Colonic mucosa (tissue), 4 donors: ENCODE measurements at regions not wholly inside any gene's neighbourhood (a gene's known extent, or its start where the extent isn't known, plus 50 kb on each side); places are given as distances from the start of the nearest gene placed in this dataset.

Experiments used
- DNase-seq: peaks from one replicate; pipeline ENCODE4 v3.0.0-alpha.2; 2020
- H3K27ac ChIP-seq: fragments of 200-600 bp; one replicate; pipeline ENCODE4 v1.8.0; 2021
- H3K27me3 ChIP-seq: fragments of 200-600 bp; one replicate; pipeline ENCODE4 v1.8.0; 2021
- H3K36me3 ChIP-seq: fragments of 200-600 bp; one replicate; pipeline ENCODE4 v1.8.0; 2021
- H3K4me1 ChIP-seq: fragments of 200-600 bp; one replicate; pipeline ENCODE4 v1.8.0; 2021; ENCODE audit warnings: mild to moderate bottlenecking
- H3K4me3 ChIP-seq: fragments of 200-600 bp; one replicate; pipeline ENCODE4 v1.8.0; 2021
- H3K9ac ChIP-seq, 2 donors: one replicate each; pipeline ENCODE4 v1.7.0; 2013; ENCODE audit warnings: control low read depth in 2 of 2, low read depth in 2 of 2, low read length in 2 of 2
- H3K9me3 ChIP-seq: fragments of 200-600 bp; one replicate; pipeline ENCODE4 v1.8.0; 2021
- CTCF ChIP-seq: fragments of 200-600 bp; IDR thresholded peaks from one replicate; pipeline ENCODE4 v1.8.0; 2022; ENCODE audit warnings: antibody characterized with exemption, mild to moderate bottlenecking
- intact Hi-C: fragments of 100-400 bp; cut with DNase I; formaldehyde crosslinking; loops from one replicate; pipeline ENCODE4 v1.14.1; 2022
- donor health status: healthy.
- donor health status: DM: no; HTN: no; CAD: no.
- donor health status: DM: no; HTN: no; CAD: no.

DNA sequence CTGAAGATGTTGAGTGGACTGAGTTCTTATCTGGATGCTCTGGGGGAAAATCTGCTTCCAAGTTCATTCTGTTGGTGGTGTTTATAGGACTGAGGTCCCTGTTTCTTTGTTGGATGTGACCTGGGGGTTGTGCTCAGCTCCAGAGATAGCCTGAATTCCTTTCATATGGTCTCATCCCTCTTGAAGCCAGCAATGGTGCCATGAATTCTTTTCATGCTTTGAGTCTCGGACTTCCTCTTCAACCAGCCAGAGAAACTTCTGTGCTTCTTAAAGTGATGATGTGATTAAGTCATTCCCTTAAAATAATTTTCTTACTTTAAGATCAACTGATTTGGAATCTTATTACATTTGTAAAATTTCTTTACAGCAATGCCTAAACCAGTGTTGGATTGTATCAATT is 233.8 kb upstream of the UGT8 start:
- H3K4me3 ChIP-seq, result no peak overlapping the region
- TF ChIP-seq CTCF, result no peak
- intact Hi-C loops, result no loop called here
- H3K27ac ChIP-seq, result no peak overlapping the region
- no peaks in the 10 kb centered on the region for H3K4me1 ChIP-seq
- H3K27me3 ChIP-seq, result no peaks in the 10 kb centered on the region
- no peaks in the 10 kb centered on the region for H3K36me3 ChIP-seq
- no peaks in the 10 kb centered on the region for H3K9me3 ChIP-seq
- H3K9ac ChIP-seq, result no peak overlapping the region
- DNase-seq, result no peak

DNA sequence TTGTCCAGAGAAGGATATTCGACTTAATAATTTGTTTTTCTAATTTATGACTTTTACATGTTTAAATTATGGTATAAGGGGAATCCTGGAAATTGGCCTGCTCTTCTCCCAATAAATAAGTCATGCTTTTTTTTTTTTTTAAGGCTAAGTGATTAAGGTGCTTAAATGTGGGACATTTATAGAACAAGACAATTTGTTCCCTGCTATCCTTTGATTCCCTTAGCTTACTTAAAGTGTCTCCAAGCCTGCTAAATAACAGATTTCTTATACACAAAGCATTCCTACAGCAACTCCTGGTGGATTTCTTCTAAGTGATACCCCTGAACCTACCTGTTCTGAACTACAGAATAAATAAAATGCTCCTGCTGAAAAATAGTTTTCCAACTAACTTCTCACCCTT is 233.0 kb upstream of the UGT8 start:
- no peaks in the 10 kb centered on the region for H3K4me1 ChIP-seq
- intact Hi-C loops, result no loop called here
- no peak for TF ChIP-seq CTCF
- no peak overlapping the region for H3K4me3 ChIP-seq
- H3K27me3 ChIP-seq, result no peaks in the 10 kb centered on the region
- H3K27ac ChIP-seq, result no peak overlapping the region
- H3K9ac ChIP-seq, result no peak overlapping the region
- no peaks in the 10 kb centered on the region for H3K9me3 ChIP-seq
- no peaks in the 10 kb centered on the region for H3K36me3 ChIP-seq
- DNase-seq, result no peak

DNA sequence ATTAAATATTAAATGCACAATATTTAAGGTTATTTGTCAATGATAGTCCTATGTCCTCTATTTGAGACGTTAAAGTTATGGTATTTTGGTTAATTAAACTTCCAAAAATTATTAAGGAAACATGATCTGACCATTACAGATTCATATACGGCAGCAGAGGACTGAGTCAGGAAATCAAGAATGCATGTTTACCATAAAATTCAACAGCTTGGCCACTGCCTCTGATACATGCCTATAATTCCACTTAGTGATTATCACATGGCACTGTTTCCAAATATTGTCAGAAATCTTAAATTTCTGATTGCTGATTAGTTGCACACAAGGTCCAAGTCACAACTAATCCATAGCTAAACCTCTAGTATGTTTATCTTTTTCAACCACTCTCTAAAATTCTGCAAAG is 232.2 kb upstream of the UGT8 start:
- intact Hi-C loops, result no loop called here
- no peaks in the 10 kb centered on the region for H3K27me3 ChIP-seq
- no peaks in the 10 kb centered on the region for H3K36me3 ChIP-seq
- no peaks in the 10 kb centered on the region for H3K9me3 ChIP-seq
- H3K9ac ChIP-seq, result no peak overlapping the region
- no peak overlapping the region for H3K27ac ChIP-seq
- no peaks in the 10 kb centered on the region for H3K4me1 ChIP-seq
- no peak for TF ChIP-seq CTCF
- no peak for DNase-seq
- no peak overlapping the region for H3K4me3 ChIP-seq

DNA sequence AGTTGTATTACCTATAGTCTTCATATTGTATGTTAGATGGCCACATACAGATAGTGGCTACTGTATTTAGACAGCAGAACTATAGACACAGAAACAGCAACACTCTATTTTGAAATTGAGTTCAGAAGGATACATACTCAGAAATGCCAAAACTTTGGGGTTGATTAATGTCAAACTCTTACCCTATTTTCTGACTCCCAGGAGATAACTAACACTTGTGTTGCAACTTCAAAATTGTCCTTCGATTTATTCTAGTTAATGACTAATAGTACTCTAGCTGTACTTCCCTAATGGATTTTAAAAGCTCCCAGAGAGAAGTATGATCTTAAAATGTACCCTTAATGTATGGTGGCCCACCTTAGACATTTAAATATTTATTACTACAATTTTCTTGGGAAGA is 229.9 kb upstream of the UGT8 start:
- intact Hi-C loops, result no loop called here
- H3K27ac ChIP-seq, result no peak overlapping the region
- H3K27me3 ChIP-seq, result no peaks in the 10 kb centered on the region
- no peak overlapping the region for H3K9ac ChIP-seq
- H3K9me3 ChIP-seq, result no peaks in the 10 kb centered on the region
- DNase-seq, result no peak
- no peaks in the 10 kb centered on the region for H3K4me1 ChIP-seq
- H3K4me3 ChIP-seq, result no peak overlapping the region
- no peak for TF ChIP-seq CTCF
- H3K36me3 ChIP-seq, result no peaks in the 10 kb centered on the region

GRCh38 chr4:114373508-114373907 is 225.1 kb upstream of the UGT8 start:
- no peaks in the 10 kb centered on the region for H3K27me3 ChIP-seq
- no peaks in the 10 kb centered on the region for H3K4me1 ChIP-seq
- H3K36me3 ChIP-seq, result no peaks in the 10 kb centered on the region
- no peaks in the 10 kb centered on the region for H3K9me3 ChIP-seq
- DNase-seq, result no peak
- TF ChIP-seq CTCF, result no peak
- no peak overlapping the region for H3K27ac ChIP-seq
- H3K4me3 ChIP-seq, result no peak overlapping the region
- intact Hi-C loops, result no loop called here
- no peak overlapping the region for H3K9ac ChIP-seq

GRCh38 chr4:114378305-114378903 is 220.2 kb upstream of the UGT8 start:
- Histone ChIP-seq H3K9me3 (no peaks in the 10 kb centered on the region), H3K4me1 (no peaks in the 10 kb centered on the region), H3K4me3 (no peak overlapping the region), H3K27ac (no peak overlapping the region), H3K27me3 (no peaks in the 10 kb centered on the region), H3K9ac (no peak overlapping the region), H3K36me3 (no peaks in the 10 kb centered on the region)
- DNase-seq, result no peak
- peak; percentile 21 for TF ChIP-seq CTCF
- intact Hi-C loops, result no loop called here
